HG03354 (cell line): ENCODE measurements at regions not wholly inside any gene's neighbourhood (a gene's known extent, or its start where the extent isn't known, plus 50 kb on each side); places are given as distances from the start of the nearest gene placed in this dataset.

ENCODE experiments used
- ATAC-seq: cut with Tn5 transposase; IDR thresholded peaks from one replicate; pipeline ENCODE4 v1.9.1; 2021; ENCODE audit warnings: mild to moderate bottlenecking; ENCODE audit not compliant: unreplicated experiment, poor library complexity, severe bottlenecking

DNA sequence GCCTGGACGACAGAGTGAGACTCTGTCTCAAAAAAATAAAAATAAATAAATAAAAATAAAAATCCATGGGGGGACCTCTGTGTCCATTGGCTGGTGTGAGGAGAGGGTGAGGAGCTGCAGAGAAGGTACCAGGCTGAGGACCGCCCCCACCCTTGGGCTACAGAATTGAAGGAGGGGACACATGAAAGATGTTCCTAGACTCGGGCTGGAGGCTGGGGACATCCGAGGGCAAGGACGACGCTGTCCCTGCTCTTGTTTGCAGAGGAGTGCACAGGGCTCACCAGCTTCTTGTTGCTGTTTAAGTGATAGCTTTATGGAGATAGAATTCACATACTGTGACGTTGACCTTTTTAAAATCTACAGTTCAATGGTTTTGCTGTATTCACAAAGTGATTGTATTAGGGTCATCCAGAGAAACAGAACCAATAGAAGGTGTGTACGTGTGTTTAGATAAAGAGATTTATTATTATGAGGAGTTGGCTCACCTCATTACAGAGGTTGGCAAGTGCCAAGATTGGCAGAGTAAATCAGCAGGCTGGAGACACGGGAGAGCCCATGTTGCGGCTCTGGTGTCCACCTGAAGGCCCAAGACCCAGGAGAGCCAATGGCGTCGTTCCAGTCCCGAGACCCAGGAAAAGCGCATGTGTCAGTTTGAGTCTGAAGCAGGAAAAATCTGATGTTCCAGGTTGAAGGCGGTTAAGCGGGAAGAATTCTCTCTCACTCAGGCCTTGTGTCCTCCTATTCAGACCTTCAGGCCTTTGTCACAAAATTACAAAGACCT, 320.7 kb downstream of the SEC14L1 start:
- no peak for ATAC-seq

GRCh38 chr17:77462090-77462489, 321.3 kb downstream of the SEC14L1 start:
- ATAC-seq = peak; percentile 41

- ATAC-seq = no peak
Observed at GRCh38 chr17:77462553-77463497, 322.1 kb downstream of the SEC14L1 start.

GRCh38 chr17:77464988-77465357, 324.2 kb downstream of the SEC14L1 start:
- ATAC-seq = no peak

- ATAC-seq = peak; percentile 60
Observed at GRCh38 chr17:77465358-77466041, 324.7 kb downstream of the SEC14L1 start.

GRCh38 chr17:77466140-77466539, 325.4 kb downstream of the SEC14L1 start:
- ATAC-seq = no peak

DNA sequence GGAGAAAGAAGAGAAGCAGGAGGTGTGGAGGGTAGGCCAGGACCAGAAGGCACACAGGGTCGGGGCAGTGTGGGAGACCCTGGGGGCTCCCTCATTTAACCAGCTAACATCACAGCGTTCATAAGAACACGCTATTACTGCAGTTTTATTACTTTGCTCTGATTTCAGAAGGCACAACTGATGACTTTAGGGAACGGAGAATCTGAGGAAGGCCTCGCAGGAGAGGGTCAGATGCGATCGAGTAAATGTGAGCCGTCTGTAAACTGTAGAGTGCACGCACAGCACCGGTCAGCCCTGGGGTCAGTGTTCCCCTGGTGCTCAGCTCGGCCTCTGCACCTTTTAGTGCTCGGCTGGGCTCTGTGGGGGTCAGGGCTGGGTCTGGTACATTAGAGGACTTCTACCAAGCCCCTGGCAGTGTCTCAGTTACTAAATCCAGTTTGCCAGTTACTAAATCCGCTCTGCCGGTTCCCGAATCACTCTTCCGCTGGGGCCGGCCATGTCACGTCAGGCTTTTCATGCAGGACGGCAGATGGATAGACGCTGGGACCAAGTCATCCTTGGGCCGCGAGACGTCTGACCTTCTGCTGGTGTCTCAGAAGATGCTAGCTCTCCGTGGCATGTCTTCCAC, 325.9 kb downstream of the SEC14L1 start:
- ATAC-seq = no peak

GRCh38 chr17:77467521-77467920, 326.8 kb downstream of the SEC14L1 start:
- no peak for ATAC-seq

GRCh38 chr17:77468897-77469296, 328.1 kb downstream of the SEC14L1 start:
- ATAC-seq = no peak

- ATAC-seq = no peak
Observed at GRCh38 chr17:77470330-77470786, 329.6 kb downstream of the SEC14L1 start.

DNA sequence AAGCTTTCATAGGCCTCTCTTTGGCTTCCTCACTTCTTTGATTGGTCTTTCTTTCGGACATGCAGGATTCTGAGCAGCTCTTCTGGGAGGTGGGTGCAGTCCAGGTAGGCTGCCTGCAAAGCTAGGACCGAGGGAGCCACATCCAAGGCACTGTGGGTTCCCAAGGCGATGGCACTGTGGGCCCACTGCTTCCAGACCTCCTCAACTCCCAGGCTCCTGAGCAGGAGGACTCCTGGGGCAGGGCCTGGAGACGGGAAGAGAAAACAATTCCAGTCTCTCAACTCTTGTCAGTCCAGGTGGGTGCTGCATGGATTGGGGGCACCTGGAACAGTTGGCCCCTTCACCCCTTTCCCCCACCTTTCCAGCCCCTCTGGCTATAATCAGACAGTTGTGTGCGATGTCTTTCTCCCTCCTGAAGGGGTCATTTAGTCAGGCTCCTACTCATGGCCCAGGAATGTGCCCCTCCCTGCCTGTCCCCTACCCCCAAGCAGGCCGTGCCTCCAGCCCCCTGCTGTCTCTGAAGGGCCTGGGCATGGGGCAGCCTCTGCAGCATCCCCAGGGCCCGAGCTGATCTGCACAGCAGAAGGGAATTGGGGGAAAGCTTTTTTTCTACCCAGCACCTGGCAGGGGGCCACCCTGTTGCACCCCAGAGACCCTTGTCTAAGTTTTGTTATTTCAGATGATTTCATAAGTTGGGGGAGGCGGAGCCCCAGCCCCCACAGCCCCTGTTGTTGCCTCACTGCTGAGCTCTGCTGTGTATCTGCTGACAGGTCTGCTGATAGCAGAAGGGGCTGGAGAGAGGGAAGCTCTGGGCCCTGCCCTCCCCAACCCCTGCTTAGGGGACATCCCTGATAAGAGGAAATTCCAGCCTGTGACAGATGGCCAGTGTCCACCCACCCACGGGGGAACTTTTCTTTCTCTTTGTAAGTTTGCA, 330.3 kb downstream of the SEC14L1 start:
- ATAC-seq = no peak

- no peak for ATAC-seq
Observed at GRCh38 chr17:77471984-77472461, 331.3 kb downstream of the SEC14L1 start.

GRCh38 chr17:77472468-77473310, 331.9 kb downstream of the SEC14L1 start:
- ATAC-seq = no peak

- no peak for ATAC-seq
Observed at GRCh38 chr17:77473615-77474226, 333.0 kb downstream of the SEC14L1 start.

DNA sequence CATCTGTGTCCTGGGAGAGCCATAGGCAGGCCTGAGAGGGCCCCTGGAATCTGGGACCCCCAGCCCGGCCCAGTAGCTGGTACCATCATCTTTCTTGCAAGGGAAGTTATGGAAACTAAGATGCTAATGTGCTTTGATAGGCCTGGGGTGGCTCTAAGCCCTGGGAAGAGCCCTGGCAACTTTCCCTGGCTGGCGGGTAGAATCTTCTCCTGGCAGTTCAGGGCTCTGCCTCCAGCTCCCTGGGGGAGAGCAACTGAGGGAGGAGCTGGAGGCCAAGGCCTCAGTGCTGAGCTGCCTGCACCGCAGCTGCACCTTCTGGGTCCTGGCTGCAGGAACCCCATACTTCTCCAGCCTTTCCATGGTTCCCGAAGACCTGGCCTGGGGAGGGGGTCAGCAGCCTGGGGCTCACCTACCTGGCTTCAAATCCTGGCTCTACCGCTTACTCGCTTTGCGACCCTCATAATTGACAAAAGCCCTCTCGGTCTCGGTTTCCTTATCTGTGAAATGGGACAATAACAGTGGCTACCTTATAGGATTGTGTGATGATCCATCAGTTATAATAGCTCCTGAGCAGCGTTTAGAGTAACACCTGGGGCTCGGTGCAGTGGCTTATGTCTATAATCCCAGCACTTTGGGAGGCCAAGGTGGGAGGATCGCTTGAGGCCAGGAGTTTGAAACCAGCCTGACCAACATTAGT, 333.7 kb downstream of the SEC14L1 start:
- ATAC-seq = no peak

DNA sequence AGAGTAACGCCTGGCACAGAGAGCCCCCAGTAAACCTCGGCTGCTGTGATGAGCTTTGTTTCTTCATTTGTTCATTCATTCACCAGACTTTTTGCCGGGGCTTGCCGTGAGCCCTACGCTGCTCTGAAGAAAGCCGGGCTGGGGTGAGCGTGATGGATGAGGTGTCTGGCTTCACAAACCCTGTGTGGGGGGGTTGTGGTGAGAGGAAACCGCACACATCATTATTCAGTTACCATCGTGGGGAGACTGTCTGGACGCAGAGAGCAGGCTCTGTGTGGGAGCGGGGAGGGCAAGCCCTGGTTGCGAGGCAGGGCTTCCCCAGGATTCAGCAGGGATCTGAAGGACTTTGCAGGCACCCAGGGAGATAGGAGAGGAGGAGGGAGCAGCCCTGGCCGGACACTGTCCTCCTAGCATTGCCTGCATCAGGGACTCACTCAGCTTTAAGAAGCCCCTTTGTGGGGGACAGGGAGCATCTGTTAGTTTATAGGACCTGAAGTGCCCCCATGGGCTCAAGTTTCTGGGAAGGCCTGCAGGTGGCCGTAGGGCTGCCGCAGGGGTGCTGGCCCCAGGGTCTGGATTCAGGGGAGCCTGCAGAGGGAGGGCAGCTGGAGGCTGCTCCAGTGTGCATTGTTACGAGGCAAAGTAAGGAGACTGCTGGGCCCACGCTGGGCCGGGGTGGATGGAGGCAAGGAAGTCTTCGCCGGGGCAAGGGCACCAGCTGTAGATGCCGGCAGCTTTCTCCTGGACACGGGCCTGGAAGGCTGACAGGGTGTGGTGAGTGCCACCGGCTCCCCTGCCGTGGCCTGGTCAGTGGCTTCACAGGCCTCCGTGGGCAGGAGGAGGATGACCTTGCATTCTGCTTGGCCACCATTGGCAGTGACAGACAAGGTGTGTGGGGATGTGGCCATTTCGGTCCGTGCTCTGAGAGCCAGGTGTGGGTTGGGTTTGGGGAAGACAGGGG, 334.5 kb downstream of the SEC14L1 start:
- ATAC-seq = no peak
